Lower leg skin (tissue), 3 donors: ENCODE measurements at regions not wholly inside any gene's neighbourhood (a gene's known extent, or its start where the extent isn't known, plus 50 kb on each side); places are given as distances from the start of the nearest gene placed in this dataset.

ENCODE experiments used
- CTCF ChIP-seq, 3 donors: fragments of 450-650 bp; IDR thresholded peaks; one replicate each; pipeline ENCODE4 v1.5.1; 2016; ENCODE audit warnings: antibody characterized with exemption in 3 of 3, mild to moderate bottlenecking in 3 of 3, moderate library complexity in 2 of 3
- POLR2A ChIP-seq, 2 donors: fragments of 450-650 bp; IDR thresholded peaks; one replicate each; pipeline ENCODE4 v1.6.1; 2016 to 2017; ENCODE audit warnings: antibody characterized with exemption in 2 of 2, mild to moderate bottlenecking in 1 of 2, moderate library complexity in 1 of 2

DNA sequence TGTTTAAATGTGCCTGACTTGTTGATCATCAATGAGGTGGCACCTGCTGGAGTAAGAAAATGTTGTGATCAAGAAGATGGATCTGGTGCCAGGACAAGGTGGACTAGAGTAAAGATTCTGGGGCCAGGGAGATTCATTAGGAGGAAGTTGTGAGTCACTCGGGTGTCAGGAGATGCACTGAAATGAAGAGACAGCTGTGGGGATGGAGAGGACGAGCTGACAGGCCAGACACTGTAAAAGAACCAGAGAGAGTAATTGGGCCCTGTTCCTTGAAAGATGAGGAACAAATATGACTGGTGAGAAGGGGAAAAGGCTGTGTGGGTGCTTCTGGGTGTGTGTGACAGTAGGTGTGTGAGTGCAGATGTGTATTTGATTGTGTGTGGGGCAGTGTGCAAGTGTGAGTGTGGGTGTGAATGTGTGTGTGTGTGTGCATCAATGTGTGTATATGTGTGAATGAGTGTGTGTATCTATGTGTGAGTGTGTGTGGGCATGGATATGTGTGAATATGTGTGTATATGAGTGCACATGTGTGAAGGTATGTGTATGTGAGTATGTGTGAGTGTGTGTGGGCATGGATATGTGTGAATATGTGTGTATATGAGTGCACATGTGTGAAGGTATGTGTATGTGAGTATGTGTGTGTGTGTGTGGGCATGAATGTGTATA is 260.5 kb downstream of the RFC3 start:
- no peak for TF ChIP-seq CTCF (IDR thresholded peaks at IDR 0.05)
- no peak for TF ChIP-seq POLR2A (IDR thresholded peaks at IDR 0.05)
